HepG2 (cell line): ENCODE measurements at regions not wholly inside any gene's neighbourhood (a gene's known extent, or its start where the extent isn't known, plus 50 kb on each side); places are given as distances from the start of the nearest gene placed in this dataset.

Source experiments
- ATAC-seq: fragments of 200-7000 bp; cut with Tn5 transposase; 3 replicates; pipeline ENCODE4 v1.9.1; 2020; ENCODE audit warnings: mild to moderate bottlenecking, moderate library complexity
- BruUV-seq: library from RNA; stranded (reverse); fragments of 400-500 nt; replicated peaks from 2 replicates; lab custom pipeline; 2021; lab: Mats Ljungman, UMichigan
- CTCF ChIA-PET: fragments of 300-600 bp; formaldehyde crosslinking; extraction: SDS; loops from one replicate; lab custom pipeline; 2021; ENCODE audit warnings: low total read pairs, inconsistent platforms, low intra/inter-chr PET ratio; lab: Yijun Ruan, JAX
- POLR2A ChIA-PET: fragments of 350-600 bp; sonication (Branson Sonifier 250); formaldehyde crosslinking; loops from one replicate; lab custom pipeline; 2020; ENCODE audit warnings: antibody characterized with exemption, inconsistent platforms; lab: Yijun Ruan, JAX
- DNase-seq: peaks from one replicate; pipeline ENCODE4 v3.0.0-alpha.2; 2015; ENCODE audit warnings: low spot score
- FAIRE-seq: peaks from 3 replicates; lab custom pipeline; 2011; peaks lifted over from hg19 to GRCh38; lab: Jason Lieb, UNC
- H2AFZ ChIP-seq: one replicate; pipeline ENCODE4 v1.6.1; 2011; ENCODE audit warnings: low read length, inconsistent platforms
- H3K27ac ChIP-seq: fragments of 300-600 bp; 3 replicates; pipeline ENCODE4 v1.8.0; 2011; ENCODE audit warnings: mixed run types, mild to moderate bottlenecking, mixed read lengths, low read length, inconsistent platforms; ENCODE audit not compliant: insufficient read depth; ENCODE audit errors: extremely low read length
- H3K27me3 ChIP-seq, 2 experiments: fragments of 200-600 bp in 1 of 2; 2 replicates in 1 of 2; 3 replicates in 1 of 2; pipeline versions ENCODE4 v1.6.0 to v1.8.0; 2011; ENCODE audit warnings: low read length in 2 of 2, mild to moderate bottlenecking in 2 of 2, moderate library complexity in 2 of 2, inconsistent platforms in 1 of 2; ENCODE audit not compliant: insufficient read depth in 2 of 2, control insufficient read depth in 1 of 2
- H3K36me3 ChIP-seq, 2 experiments: fragments of 200-600 bp in 1 of 2; replicated peaks in 1 of 2; 2 replicates in 1 of 2; 3 replicates in 1 of 2; pipeline versions ENCODE4 v1.5.1 to v1.8.0; 2011; ENCODE audit warnings: low read length in 2 of 2, inconsistent platforms in 1 of 2; ENCODE audit not compliant: insufficient read depth in 2 of 2, control insufficient read depth in 1 of 2
- H3K4me1 ChIP-seq: 2 replicates; pipeline ENCODE4 v1.5.1; 2012; ENCODE audit warnings: low read length, inconsistent platforms; ENCODE audit not compliant: insufficient read depth
- H3K4me2 ChIP-seq: 2 replicates; pipeline ENCODE4 v1.6.0; 2011; ENCODE audit warnings: low read depth, low read length, inconsistent platforms
- H3K4me3 ChIP-seq, 3 experiments: fragments of 200-600 bp in 1 of 3; sonication (generic), shearing (Covaris generic) in 1 of 3; replicated peaks in 1 of 3; 2 replicates each; pipeline ENCODE4 v1.5.1; 2011 to 2016; ENCODE audit warnings: low read length in 3 of 3, inconsistent platforms in 2 of 3, low read depth in 2 of 3, mild to moderate bottlenecking in 2 of 3, control low read depth in 1 of 3, mixed read lengths in 1 of 3; ENCODE audit not compliant: insufficient read depth in 1 of 3
- H3K79me2 ChIP-seq: one replicate; pipeline ENCODE4 v1.6.1; 2011; ENCODE audit warnings: low read length, inconsistent platforms; ENCODE audit not compliant: insufficient read depth
- H3K9ac ChIP-seq: 2 replicates; pipeline ENCODE4 v1.6.0; 2011; ENCODE audit warnings: mild to moderate bottlenecking, low read depth, low read length, inconsistent platforms; ENCODE audit not compliant: insufficient read depth
- H3K9me3 ChIP-seq: 2 replicates; pipeline ENCODE4 v1.5.1; 2012; ENCODE audit warnings: mild to moderate bottlenecking, low read length
- H4K20me1 ChIP-seq: 2 replicates; pipeline ENCODE4 v1.6.0; 2011; ENCODE audit warnings: inconsistent platforms, mild to moderate bottlenecking, low read length, moderate library complexity; ENCODE audit not compliant: insufficient read depth
- AHDC1 ChIP-seq: sonication (generic); formaldehyde crosslinking; IDR thresholded peaks from 2 replicates; pipeline ENCODE4 v1.5.1; 2020; ENCODE audit warnings: mild to moderate bottlenecking, missing genetic modification reagents, borderline replicate concordance
- BHLHE40 ChIP-seq: IDR thresholded peaks from 2 replicates; pipeline ENCODE4 v1.6.1; 2011; ENCODE audit warnings: low read length, improper control_type of control experiment
- PAF1 ChIP-seq: IDR thresholded peaks from 2 replicates; pipeline ENCODE4 v1.6.1; 2016; ENCODE audit warnings: missing genetic modification reagents, missing compliant biosample characterization
- PPARG ChIP-seq: conservative IDR thresholded peaks from 2 replicates; pipeline ENCODE4 v1.6.1; 2016; ENCODE audit warnings: missing biosample characterization, missing genetic modification reagents
- RXRB ChIP-seq: IDR thresholded peaks from 2 replicates; pipeline ENCODE4 v1.6.1; 2016; ENCODE audit warnings: borderline replicate concordance, missing genetic modification reagents, missing compliant biosample characterization
- SMARCC2 ChIP-seq: fragments of 450-650 bp; IDR thresholded peaks from 2 replicates; pipeline ENCODE4 v1.6.1; 2017; ENCODE audit warnings: antibody characterized with exemption, mild to moderate bottlenecking
- SRSF1 ChIP-seq: fragments of 200-400 bp; formaldehyde crosslinking; optimal IDR thresholded peaks from 2 replicates; pipeline ENCODE3; 2017; ENCODE audit warnings: mild to moderate bottlenecking, low read depth, low read length, moderate library complexity
- ZNF225 ChIP-seq: sonication (generic); formaldehyde crosslinking; IDR thresholded peaks from 2 replicates; pipeline ENCODE4 v1.4.0; 2020; ENCODE audit warnings: mild to moderate bottlenecking, missing genetic modification reagents
- ZNF414 ChIP-seq: sonication (generic); formaldehyde crosslinking; IDR thresholded peaks from 2 replicates; pipeline ENCODE4 v1.5.0; 2020; ENCODE audit warnings: missing genetic modification reagents
- ZNF501 ChIP-seq: sonication (generic); formaldehyde crosslinking; IDR thresholded peaks from 2 replicates; pipeline ENCODE4 v1.5.1; 2020; ENCODE audit warnings: mild to moderate bottlenecking, moderate library complexity, missing genetic modification reagents
- ZNF614 ChIP-seq: IDR thresholded peaks from 2 replicates; pipeline ENCODE4 v1.6.1; 2018; ENCODE audit warnings: missing biosample characterization, missing genetic modification reagents, inconsistent platforms, borderline replicate concordance
- WGBS: methylation state at CpG from one replicate; pipeline ENCODE4 v1.1.6; 2017; ENCODE audit warnings: low lambda C conversion rate; 5-methylcytosine and 5-hydroxymethylcytosine counted together
- in situ Hi-C: cut with HindIII; loops from 2 replicates; pipeline ENCODE4 v1.10.0; 2017; ENCODE audit warnings: low pct_unique_long_range_greater_than_20kb; ENCODE audit not compliant: extremely low pct_ligation_motif_present
- intact Hi-C: fragments of 100-400 bp; cut with micrococcal nuclease; formaldehyde crosslinking; loops from one replicate; pipeline ENCODE4 v1.10.0; 2022; ENCODE audit not compliant: unreplicated experiment
- TF ChIP-seq, protein P1 (sequence below): sonication (generic); formaldehyde crosslinking; IDR thresholded peaks from 2 replicates; pipeline ENCODE4 v1.5.1; 2020; ENCODE audit warnings: missing genetic modification reagents, mild to moderate bottlenecking, borderline replicate concordance
- TF ChIP-seq, protein P2 (sequence below): sonication (generic); formaldehyde crosslinking; IDR thresholded peaks from 2 replicates; pipeline ENCODE4 v1.5.0; 2020; ENCODE audit warnings: missing genetic modification reagents, mild to moderate bottlenecking, borderline replicate concordance
- TF ChIP-seq, protein P3 (sequence below): sonication (generic); formaldehyde crosslinking; IDR thresholded peaks from 2 replicates; pipeline ENCODE4 v1.4.0; 2020; ENCODE audit warnings: missing genetic modification reagents
- TF ChIP-seq, protein P4 (sequence below): sonication (generic); formaldehyde crosslinking; IDR thresholded peaks from 2 replicates; pipeline ENCODE4 v1.8.0; 2022; ENCODE audit warnings: mild to moderate bottlenecking, missing genetic modification reagents

GRCh38 chr2:10185755-10186154 is 63.2 kb downstream of the RRM2 start:
- DNase-seq: no peak
- no peaks in the 10 kb centered on the region for H4K20me1 ChIP-seq
- H3K27ac ChIP-seq: no peak overlapping the region
- H3K27me3 ChIP-seq: no peaks in the 10 kb centered on the region
- no peak for ATAC-seq
- peaks cover 0 to 3% of the 10 kb centered on the region in 2 experiments; a peak in 1 of 5 replicates for H3K36me3 ChIP-seq
- intact Hi-C loops: no loop called here
- H3K9me3 ChIP-seq: no peaks in the 10 kb centered on the region
- no peak for FAIRE-seq
- WGBS: 88% methylated on average over 4 of the region's 4 CpGs
- H3K79me2 ChIP-seq: no peaks in the 10 kb centered on the region
- no peak overlapping the region for H3K4me2 ChIP-seq
- BruUV-seq: no TSS peak
- POLR2A ChIA-PET: no interaction called here
- H3K4me1 ChIP-seq: no peaks in the 10 kb centered on the region
- H2AFZ ChIP-seq: no peak overlapping the region
- CTCF ChIA-PET: no interaction called here
- no peak overlapping the region for H3K9ac ChIP-seq
- H3K4me3 ChIP-seq: no peak overlapping the region
- in situ Hi-C loops: no loop called here
- TF ChIP-seq PAF1 (CRISPR knock-in tag) (no peak), SRSF1 (no peak), ZNF614 (no peak), RXRB (no peak), AHDC1 (CRISPR knock-in tag) (no peak), PPARG (CRISPR knock-in tag) (no peak), BHLHE40 (no peak), ZNF501 (CRISPR knock-in tag) (no peak), ZNF225 (CRISPR knock-in tag) (no peak), SMARCC2 (no peak), ZNF414 (no peak)
- TF ChIP-seq, protein P1, sequence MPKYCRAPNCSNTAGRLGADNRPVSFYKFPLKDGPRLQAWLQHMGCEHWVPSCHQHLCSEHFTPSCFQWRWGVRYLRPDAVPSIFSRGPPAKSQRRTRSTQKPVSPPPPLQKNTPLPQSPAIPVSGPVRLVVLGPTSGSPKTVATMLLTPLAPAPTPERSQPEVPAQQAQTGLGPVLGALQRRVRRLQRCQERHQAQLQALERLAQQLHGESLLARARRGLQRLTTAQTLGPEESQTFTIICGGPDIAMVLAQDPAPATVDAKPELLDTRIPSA (CRISPR knock-in tag): no peak
- TF ChIP-seq, protein P2, sequence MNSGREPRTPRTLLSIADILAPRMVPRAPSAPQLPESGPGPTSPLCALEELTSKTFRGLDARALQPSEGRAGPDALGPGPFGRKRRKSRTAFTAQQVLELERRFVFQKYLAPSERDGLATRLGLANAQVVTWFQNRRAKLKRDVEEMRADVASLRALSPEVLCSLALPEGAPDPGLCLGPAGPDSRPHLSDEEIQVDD (CRISPR knock-in tag): no peak
- TF ChIP-seq, protein P3, sequence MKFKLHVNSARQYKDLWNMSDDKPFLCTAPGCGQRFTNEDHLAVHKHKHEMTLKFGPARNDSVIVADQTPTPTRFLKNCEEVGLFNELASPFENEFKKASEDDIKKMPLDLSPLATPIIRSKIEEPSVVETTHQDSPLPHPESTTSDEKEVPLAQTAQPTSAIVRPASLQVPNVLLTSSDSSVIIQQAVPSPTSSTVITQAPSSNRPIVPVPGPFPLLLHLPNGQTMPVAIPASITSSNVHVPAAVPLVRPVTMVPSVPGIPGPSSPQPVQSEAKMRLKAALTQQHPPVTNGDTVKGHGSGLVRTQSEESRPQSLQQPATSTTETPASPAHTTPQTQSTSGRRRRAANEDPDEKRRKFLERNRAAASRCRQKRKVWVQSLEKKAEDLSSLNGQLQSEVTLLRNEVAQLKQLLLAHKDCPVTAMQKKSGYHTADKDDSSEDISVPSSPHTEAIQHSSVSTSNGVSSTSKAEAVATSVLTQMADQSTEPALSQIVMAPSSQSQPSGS (CRISPR knock-in tag): no peak
- TF ChIP-seq, protein P4, sequence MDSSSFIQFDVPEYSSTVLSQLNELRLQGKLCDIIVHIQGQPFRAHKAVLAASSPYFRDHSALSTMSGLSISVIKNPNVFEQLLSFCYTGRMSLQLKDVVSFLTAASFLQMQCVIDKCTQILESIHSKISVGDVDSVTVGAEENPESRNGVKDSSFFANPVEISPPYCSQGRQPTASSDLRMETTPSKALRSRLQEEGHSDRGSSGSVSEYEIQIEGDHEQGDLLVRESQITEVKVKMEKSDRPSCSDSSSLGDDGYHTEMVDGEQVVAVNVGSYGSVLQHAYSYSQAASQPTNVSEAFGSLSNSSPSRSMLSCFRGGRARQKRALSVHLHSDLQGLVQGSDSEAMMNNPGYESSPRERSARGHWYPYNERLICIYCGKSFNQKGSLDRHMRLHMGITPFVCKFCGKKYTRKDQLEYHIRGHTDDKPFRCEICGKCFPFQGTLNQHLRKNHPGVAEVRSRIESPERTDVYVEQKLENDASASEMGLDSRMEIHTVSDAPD (CRISPR knock-in tag): no peak
